GM12864 (cell line): ENCODE measurements at regions not wholly inside any gene's neighbourhood (a gene's known extent, or its start where the extent isn't known, plus 50 kb on each side); places are given as distances from the start of the nearest gene placed in this dataset.

ENCODE experiments used
- DNase-seq: peaks from one replicate; pipeline ENCODE4 v3.0.0-alpha.2; 2011; ENCODE audit warnings: low read depth
- H3K4me3 ChIP-seq: 2 replicates; pipeline ENCODE4 v1.5.1; 2011; ENCODE audit warnings: mild to moderate bottlenecking, low read depth, low read length, control low read depth
- TF ChIP-seq, protein P1 (sequence below): IDR thresholded peaks from 2 replicates; pipeline ENCODE4 v1.5.1; 2011; ENCODE audit warnings: low read depth, mild to moderate bottlenecking, moderate library complexity, low read length, control low read depth, inconsistent platforms; ENCODE audit errors: missing control alignments

DNA sequence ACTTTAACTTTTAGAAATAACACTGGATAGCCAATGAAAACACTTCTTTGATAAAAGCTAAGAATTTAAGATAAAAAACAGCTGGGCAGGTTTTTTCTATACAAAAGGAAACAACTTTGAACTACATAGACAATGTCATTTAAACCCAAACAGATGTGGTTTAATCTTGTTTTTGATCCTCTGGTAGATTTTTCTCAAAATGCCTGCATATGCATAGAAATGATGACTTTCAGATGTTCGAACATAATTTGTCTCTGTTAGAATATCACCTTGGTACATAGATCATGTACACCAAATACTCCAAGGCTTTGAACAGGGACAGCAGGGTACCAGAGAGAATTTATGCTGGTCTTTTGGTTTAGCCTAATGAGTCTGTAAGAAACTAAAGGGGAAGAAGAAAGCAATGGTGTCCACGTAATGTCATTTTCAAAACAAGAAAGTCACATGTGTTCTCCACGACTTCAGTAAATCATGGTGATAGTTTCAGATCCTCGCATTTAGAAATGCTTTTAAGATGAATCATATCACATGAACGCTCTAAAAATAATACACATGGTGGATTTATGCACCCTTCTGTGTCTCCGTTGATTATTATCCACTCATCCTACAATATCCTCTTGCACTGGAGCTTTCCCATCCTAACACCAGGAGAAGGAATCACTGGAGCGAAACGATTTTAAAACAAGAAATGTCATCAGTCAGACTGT is 160.1 kb upstream of the PDZRN3 start:
- TF ChIP-seq, protein P1, sequence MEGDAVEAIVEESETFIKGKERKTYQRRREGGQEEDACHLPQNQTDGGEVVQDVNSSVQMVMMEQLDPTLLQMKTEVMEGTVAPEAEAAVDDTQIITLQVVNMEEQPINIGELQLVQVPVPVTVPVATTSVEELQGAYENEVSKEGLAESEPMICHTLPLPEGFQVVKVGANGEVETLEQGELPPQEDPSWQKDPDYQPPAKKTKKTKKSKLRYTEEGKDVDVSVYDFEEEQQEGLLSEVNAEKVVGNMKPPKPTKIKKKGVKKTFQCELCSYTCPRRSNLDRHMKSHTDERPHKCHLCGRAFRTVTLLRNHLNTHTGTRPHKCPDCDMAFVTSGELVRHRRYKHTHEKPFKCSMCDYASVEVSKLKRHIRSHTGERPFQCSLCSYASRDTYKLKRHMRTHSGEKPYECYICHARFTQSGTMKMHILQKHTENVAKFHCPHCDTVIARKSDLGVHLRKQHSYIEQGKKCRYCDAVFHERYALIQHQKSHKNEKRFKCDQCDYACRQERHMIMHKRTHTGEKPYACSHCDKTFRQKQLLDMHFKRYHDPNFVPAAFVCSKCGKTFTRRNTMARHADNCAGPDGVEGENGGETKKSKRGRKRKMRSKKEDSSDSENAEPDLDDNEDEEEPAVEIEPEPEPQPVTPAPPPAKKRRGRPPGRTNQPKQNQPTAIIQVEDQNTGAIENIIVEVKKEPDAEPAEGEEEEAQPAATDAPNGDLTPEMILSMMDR = no peak
- H3K4me3 ChIP-seq = no peak overlapping the region
- DNase-seq = no peak

DNA sequence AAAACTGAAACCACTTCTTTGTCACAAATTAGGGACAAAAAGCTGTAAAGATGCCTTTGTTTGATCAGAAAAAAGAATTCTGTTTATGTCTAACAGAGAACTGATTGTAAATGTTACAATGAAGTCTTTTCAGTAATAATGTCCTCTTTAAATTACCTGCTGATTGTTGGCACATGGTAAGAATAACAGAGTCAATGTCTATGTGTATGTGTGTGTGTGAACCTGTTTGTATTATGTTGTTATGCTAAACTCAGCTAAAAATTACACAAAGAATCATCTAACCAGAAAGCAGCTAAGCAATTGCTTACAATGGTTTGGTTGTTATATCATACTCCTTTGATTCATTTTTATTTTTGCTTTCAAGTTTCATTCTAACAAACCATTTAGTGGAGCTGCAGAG is 159.1 kb upstream of the PDZRN3 start:
- H3K4me3 ChIP-seq = no peak overlapping the region
- TF ChIP-seq, protein P1 = no peak
- no peak for DNase-seq

DNA sequence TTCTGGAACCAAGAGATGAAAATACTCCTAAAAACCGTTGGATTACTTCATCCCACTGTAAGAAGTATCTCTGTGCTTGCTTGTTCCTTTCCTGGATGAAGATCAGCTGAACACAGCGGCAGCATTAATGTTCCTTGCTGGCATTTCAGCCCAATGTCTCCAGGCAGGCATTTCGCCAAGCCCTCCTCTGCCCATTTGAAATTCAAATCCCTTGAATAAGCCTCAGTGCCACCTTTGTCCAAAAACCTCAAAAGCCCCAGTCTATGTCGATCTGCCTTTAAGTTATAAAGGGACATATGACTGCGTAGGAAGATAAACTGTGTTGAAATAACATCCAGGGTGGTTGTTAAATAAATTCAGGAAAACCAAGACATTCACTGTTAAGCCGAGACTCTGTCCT is 156.8 kb upstream of the PDZRN3 start:
- H3K4me3 ChIP-seq = no peak overlapping the region
- DNase-seq = no peak
- TF ChIP-seq, protein P1 = no peak

- TF ChIP-seq, protein P1 = no peak
- DNase-seq = no peak
- H3K4me3 ChIP-seq = no peak overlapping the region
Observed at GRCh38 chr3:73774645-73775044, 149.9 kb upstream of the PDZRN3 start.

GRCh38 chr3:73773233-73773632 is 148.5 kb upstream of the PDZRN3 start:
- TF ChIP-seq, protein P1 = no peak
- no peak for DNase-seq
- H3K4me3 ChIP-seq = no peak overlapping the region

- TF ChIP-seq, protein P1 = no peak
- H3K4me3 ChIP-seq = no peak overlapping the region
- DNase-seq = no peak
Observed at GRCh38 chr3:73772076-73772886, 147.5 kb upstream of the PDZRN3 start.
